Lung (tissue), 11 donors: ENCODE measurements at regions not wholly inside any gene's neighbourhood (a gene's known extent, or its start where the extent isn't known, plus 50 kb on each side); places are given as distances from the start of the nearest gene placed in this dataset.

Experiments used
- ATAC-seq: fragments of 200-7000 bp; cut with Tn5 transposase; one replicate; pipeline ENCODE4 v1.9.1; 2020; ENCODE audit warnings: moderate number of reproducible peaks; ENCODE audit not compliant: insufficient read depth, low FRiP score
- DNase-seq, 3 donors: peaks; one replicate each; pipeline ENCODE4 v3.0.0-alpha.2; 2013 to 2017
- H3K27ac ChIP-seq, 2 donors: one replicate each; pipeline ENCODE4 v1.5.1; 2013; ENCODE audit warnings: mild to moderate bottlenecking in 2 of 2, moderate library complexity in 2 of 2, control low read depth in 1 of 2, inconsistent platforms in 1 of 2, low read depth in 1 of 2, low read length in 1 of 2
- H3K27me3 ChIP-seq, 3 donors: one replicate each; pipeline ENCODE4 v1.5.1; 2013; ENCODE audit warnings: low read length in 2 of 3; ENCODE audit not compliant: control insufficient read depth in 3 of 3, insufficient read depth in 3 of 3
- H3K36me3 ChIP-seq, 4 donors: one replicate each; pipeline ENCODE4 v1.5.1; 2013; ENCODE audit warnings: low read length in 4 of 4, mild to moderate bottlenecking in 1 of 4, moderate library complexity in 1 of 4; ENCODE audit not compliant: control insufficient read depth in 4 of 4, insufficient read depth in 4 of 4
- H3K4me1 ChIP-seq, 5 donors: one replicate each; pipeline ENCODE4 v1.5.1; 2013; ENCODE audit warnings: low read length in 5 of 5, mild to moderate bottlenecking in 2 of 5, moderate library complexity in 1 of 5; ENCODE audit not compliant: control insufficient read depth in 5 of 5, insufficient read depth in 5 of 5
- H3K4me3 ChIP-seq: one replicate; pipeline ENCODE4 v1.5.1; 2013; ENCODE audit warnings: mild to moderate bottlenecking, control low read depth, moderate library complexity
- H3K9ac ChIP-seq, 2 donors: one replicate each; pipeline ENCODE4 v1.5.1; 2013; ENCODE audit warnings: low read length in 2 of 2, control low read depth in 1 of 2; ENCODE audit not compliant: insufficient read depth in 1 of 2
- H3K9me3 ChIP-seq, 4 donors: one replicate each; pipeline ENCODE4 v1.5.1; 2013; ENCODE audit warnings: low read length in 3 of 4, mild to moderate bottlenecking in 1 of 4, moderate library complexity in 1 of 4; ENCODE audit not compliant: control insufficient read depth in 4 of 4, insufficient read depth in 3 of 4
- CTCF ChIP-seq: IDR thresholded peaks from 2 replicates; pipeline ENCODE4 v1.5.1; 2012; ENCODE audit warnings: mild to moderate bottlenecking; ENCODE audit errors: control extremely low read depth, extremely low read depth
- WGBS, 2 donors: extraction: QIAGEN DNeasy Blood & Tissue Kit; methylation state at CpG; one replicate each; pipeline ENCODE4 v1.1.7; 2013; 5-methylcytosine and 5-hydroxymethylcytosine counted together
- donor health status: control.
- donor health status: control.
- donor health status: Bipolar disorder and iron deficiency.
- donor health status: healthy.
- donor health status: DM: yes; HTN: yes; CAD: no.

- Histone ChIP-seq H3K27ac (no peak overlapping the region), H3K27me3 (no peaks in the 10 kb centered on the region), H3K4me1 (peaks cover 0 to 4% (median 0%) of the 10 kb centered on the region in 5 donors), H3K9me3 (no peaks in the 10 kb centered on the region), H3K4me3 (no peak overlapping the region), H3K9ac (no peak overlapping the region), H3K36me3 (no peaks in the 10 kb centered on the region)
- 88 to 91% methylated on average over 3 of the region's 3 CpGs for WGBS, 2 donors
- DNase-seq, result no peak
- ATAC-seq, result no peak
- no peak for TF ChIP-seq CTCF
These were observed 59.9 kb downstream of the TNP1 start for GRCh38 chr2:216799873-216800431.

- no peak for TF ChIP-seq CTCF
- DNase-seq (no peak), ATAC-seq (no peak)
- no peak overlapping the region for H3K27ac ChIP-seq
- H3K4me1 ChIP-seq, result peaks cover 0 to 12% (median 2%) of the 10 kb centered on the region in 5 donors
- H3K27me3 ChIP-seq, result no peaks in the 10 kb centered on the region
- 89 to 96% methylated on average over 10 of the region's 10 CpGs for WGBS, 2 donors
- no peaks in the 10 kb centered on the region for H3K9me3 ChIP-seq
- H3K4me3 ChIP-seq, result no peak overlapping the region
- no peak overlapping the region for H3K9ac ChIP-seq
- H3K36me3 ChIP-seq, result no peaks in the 10 kb centered on the region
These were observed 63.6 kb downstream of the TNP1 start for GRCh38 chr2:216796115-216796840.

GRCh38 chr2:216793386-216793785, 66.5 kb downstream of the TNP1 start:
- no peak overlapping the region for H3K27ac ChIP-seq
- WGBS, 2 donors, result 90% methylated on average over 7 of the region's 7 CpGs
- no peak for ATAC-seq

More at GRCh38 chr2:216793386-216793785, 66.5 kb downstream of the TNP1 start:
- Histone ChIP-seq H3K9ac (no peak overlapping the region), H3K36me3 (no peaks in the 10 kb centered on the region), H3K9me3 (no peaks in the 10 kb centered on the region), H3K4me3 (no peak overlapping the region), H3K27me3 (no peaks in the 10 kb centered on the region), H3K4me1 (peaks cover 0 to 15% (median 2%) of the 10 kb centered on the region in 5 donors)
- DNase-seq, result no peak
- no peak for TF ChIP-seq CTCF
